Stromal cell of bone marrow (primary cell): ENCODE measurements at regions not wholly inside any gene's neighbourhood (a gene's known extent, or its start where the extent isn't known, plus 50 kb on each side); places are given as distances from the start of the nearest gene placed in this dataset.

Experiments used
- DNase-seq: peaks from one replicate; pipeline ENCODE4 v3.0.0-alpha.2; 2012; ENCODE audit warnings: low read depth

- DNase-seq = no peak
Observed at GRCh38 chr2:121165038-121165542, 119.9 kb downstream of the TFCP2L1 start.
